Stimulated activated CD4-positive, alpha-beta T cell treated with anti-CD3 and anti-CD28 coated beads, Interleukin-4, amount 100 ng/mL, for 24 hours (primary cell): ENCODE measurements at regions not wholly inside any gene's neighbourhood (a gene's known extent, or its start where the extent isn't known, plus 50 kb on each side); places are given as distances from the start of the nearest gene placed in this dataset.

Experiments
- DNase-seq: peaks from one replicate; pipeline ENCODE4 v3.0.0-alpha.2; 2020

DNA sequence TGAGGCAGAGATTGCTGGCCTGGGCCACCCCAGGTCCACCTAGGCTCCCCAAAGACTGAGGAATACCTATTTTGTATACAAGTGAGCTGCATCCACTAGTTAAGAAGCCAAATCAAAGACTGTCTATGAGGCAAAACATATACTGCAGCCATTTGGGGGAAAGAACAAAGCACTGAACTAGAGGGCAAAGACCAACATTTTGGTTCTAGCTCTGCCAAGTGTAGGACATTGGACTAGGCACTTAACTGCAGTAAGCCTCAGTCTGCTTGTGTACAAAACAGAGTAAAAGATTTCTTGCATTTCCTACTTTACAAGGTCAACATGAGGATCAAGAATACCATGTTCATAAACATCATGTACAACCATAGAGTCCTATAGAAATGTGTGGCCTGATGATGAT is 94.8 kb upstream of the CYP1B1 start:
- DNase-seq, result no peak

DNA sequence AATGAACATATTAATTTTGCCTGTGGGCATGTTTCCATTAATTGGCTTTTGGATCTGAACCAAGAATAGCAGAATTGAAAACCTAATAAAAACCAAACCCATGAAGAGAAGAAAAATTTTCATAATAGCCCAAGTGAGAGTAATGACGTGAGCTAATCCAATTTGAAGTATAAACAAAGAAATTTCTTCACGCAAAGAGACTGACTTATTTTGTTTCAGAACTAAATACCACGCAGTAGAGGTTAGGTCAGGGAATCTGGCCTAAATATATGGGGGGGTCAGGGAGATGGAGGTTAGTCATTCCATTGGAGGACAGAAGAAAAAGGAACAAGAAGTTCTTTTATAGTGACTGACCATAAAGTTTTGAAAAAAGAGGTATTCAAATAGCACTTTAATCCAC is 94.1 kb upstream of the CYP1B1 start:
- DNase-seq, result no peak

DNA sequence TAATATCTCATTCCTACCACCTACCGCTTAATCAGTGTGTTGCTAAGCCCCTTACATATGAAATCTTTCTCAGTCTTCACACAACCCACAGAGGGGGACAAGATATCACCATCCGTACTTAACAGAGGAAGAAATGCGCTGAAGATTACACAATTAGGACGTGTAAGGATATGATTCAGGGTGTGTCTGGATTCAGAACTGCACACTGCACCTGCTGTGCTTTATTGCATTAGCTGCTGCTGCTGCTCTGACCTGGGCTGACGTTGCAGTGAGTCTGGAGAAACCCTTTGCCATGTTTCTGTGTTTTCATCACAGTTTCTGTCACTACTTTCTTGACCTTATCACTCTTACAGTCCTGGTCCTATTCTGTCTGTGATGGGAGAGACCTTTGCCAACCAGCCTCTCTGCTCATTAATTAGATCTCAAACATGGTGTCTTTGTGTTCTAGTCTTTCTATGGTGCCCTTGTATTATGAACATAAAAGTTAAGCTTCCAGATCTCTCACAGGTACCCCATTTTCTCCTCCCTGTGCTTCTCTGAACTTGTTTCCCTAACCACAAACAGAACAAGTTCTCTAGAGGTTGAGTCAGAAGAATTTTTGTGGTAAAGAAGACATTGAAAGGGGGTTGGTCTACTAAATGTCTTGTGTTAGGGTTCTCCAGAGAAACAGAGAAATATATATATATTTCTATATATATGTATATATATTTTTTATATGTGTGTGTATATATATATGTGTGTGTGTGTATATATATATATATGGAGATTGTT is 92.9 kb upstream of the CYP1B1 start:
- DNase-seq, result no peak

DNA sequence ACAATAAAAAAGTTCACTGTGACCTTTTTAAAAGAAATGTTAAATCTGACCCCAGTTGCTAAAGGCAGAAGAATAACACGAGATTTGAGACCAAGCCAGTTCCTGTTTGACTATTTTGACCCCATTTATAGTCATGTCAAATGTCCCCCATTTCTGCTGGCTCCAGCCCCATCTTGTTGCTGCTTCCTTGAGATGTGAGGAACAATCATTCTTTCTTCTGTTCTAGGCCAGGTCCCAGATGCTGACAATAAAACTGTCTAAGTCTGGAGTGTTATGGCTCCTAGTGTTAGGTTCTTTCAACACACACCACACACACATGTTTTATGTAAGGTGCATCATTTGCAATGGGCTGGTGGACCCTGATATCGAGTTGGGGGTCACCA is 92.0 kb upstream of the CYP1B1 start:
- no peak for DNase-seq

DNA sequence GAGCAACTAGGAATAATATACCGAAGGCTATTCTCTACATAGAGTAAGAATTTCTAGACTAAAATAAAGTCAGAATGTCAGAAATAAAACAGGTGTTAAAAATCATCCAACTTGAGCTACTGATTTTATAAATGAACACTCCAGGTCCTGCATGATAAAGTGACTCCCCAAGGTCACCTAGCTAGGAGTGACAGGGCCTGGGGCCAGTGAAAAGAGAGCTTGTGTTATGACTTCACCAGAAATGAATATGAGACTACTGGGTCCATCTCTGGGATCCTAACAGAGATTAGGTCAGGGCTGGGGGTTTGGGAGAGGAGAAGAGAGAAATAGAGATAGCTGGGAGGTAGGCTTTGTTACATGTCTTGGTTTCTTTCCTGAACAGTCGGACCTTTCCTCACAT is 89.7 kb upstream of the CYP1B1 start:
- DNase-seq, result no peak

DNA sequence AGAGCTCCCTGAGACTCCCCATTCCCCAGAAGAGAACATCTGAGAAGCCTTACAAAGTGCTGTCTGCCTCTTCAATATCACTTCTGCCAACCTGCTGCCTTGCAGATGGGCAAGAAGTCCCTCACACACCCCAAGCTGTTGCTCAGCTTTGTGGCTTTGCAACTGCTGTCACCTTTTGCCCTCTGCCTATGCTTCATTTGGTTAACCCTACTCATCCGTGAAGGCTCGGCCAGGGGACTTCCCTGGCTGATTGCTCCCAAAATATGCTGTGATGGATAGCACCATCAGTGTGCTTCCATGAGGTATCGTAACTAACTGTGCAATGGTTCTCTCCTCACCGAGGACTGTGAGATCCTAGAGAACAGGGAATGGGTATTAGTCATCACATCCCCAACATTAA is 88.9 kb upstream of the CYP1B1 start:
- DNase-seq, result no peak

DNA sequence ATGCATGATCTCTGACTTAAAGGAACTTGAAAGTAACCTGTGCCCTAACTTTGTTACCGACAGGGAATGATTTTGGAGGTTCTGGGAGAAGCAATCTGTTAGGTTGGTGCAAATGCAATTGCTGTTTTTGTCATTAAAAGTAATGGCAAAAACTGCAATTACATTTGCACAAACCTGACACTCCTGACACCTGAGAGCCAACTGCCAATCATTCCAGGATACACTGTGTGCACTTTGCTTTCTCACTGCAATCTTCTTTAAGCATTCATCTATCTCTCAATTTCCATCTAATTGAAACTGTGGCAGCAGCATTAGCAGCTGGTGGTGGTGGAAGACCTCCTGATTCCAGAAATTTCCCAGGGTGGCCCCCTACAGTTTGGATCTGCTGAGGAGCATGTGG is 87.6 kb upstream of the CYP1B1 start:
- DNase-seq, result no peak

DNA sequence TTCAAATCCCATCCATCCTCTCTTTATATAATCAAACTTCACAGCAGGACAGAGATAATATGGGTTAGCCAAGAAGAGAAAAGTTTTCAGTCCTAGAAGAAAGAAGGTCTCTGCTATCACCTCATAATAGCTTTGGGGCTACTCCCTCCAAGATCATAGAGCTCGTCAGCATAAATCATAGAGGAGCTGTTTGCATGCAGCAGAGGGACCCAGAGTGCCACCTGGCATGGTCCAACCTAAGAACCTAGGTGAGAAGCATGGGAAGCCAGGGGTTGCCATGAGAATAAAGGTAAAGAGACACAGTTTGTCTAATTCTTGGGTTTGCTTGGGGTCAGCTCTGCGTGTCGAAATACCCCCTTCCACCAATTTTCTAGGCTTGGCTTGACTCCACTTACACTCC is 87.1 kb upstream of the CYP1B1 start:
- no peak for DNase-seq

DNA sequence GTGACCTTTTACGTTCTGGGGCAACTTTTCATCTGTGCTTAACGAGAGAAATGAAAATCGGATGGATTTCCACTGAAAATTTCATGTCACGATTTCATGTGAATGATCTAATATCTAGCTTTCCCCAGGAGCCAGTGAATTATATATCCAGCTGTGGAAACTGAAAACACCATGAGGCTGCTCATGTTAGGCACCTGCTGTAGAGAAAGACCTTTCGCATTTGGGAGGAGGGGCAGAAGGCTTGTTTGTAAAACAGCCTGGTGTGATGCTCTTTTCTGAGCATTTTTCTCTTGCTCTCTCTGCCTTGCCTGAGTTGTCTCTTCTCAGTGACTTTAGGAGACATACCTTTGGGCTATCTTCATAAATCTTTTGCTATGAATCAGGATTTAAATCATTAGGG is 84.6 kb upstream of the CYP1B1 start:
- no peak for DNase-seq

DNA sequence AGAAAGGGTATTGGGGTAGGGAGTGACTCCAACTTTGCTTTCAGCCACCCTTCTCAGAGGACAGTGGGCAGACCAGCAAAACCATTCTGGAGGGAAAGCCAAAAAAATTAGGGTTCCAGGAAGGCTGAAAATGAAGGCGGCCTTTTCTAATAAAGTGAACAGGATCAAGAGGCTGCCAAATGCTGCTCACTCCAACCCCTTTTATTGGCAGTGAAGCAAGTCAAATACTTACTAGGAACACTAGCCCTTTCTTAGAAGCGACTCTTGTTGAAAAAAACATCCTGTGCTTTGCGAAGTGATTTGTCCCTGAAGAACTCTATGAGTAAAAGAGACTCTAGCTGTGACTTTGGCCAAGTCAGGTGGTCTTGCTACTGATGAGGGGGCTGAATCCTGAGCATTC is 83.6 kb upstream of the CYP1B1 start:
- no peak for DNase-seq

DNA sequence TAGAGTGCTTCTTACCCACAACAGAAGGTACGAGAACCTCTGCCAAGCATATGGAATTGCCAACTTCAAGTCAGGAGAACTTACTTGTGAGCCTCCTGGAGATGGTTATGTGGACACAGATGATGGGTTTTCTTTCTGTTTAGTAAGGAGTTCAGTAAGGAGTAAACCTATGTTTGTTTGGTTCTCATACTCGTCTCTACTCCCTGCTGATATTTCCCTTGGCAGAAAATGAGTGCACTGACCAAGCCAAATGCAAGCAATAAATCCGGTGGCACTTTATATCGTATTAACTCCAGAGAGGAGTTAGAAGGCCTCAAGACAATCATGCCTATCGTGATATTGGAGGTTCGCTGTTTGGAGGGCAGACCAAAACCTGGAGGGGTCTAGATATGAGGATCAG is 83.2 kb upstream of the CYP1B1 start:
- no peak for DNase-seq

DNA sequence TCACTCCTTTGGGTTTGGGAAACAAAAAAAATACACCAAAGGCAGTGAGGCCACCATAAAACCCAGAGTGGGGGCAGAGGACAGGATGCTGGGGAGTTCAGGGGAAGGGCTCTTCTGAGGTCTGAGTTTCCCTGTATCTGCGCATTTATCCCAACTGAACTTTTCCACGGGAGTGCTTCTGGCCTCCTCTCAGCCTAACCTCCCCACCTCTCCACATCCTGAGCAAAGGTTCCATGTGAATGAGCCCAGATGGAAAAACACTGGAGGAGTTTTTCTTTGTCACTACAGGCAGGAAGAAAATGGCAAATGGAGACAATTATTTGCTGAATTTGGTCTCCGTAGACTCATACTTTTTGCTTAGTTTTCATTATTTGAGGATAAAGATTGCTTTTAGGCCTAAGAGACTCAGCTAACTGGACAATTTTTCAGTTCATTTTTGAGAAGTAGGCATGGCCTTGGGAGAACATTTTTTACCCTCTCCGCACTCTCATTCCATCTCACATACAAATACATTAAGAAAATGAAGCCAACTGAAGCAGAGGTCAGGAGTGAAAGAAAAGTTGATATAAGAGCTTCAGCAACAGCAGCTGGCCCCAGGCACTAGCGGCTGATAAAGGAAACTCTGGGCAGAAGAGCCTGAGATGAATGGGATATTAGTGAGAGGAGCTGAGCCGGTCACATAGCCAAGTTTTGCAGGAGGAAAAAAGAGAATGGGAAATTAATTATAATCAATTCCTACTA is 82.6 kb upstream of the CYP1B1 start:
- DNase-seq, result no peak

DNA sequence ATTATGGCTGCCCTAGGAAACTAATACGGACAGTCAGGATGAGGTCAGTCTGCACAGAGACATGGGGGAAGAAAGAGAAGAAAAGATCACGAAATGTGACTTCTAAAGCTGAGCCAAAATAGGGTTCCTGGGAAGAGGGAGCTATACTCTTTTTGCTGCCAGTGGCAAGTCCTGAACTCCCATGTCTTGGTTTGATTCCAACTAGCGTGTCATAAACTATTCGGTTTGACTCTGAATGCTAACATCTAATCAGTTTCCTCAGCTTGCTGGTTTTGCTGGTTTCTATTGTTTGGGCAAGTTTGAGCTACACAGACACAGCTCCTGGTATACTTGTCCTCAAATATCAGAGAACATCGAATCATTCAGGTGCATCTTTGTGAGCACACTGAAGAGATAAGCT is 80.5 kb upstream of the CYP1B1 start:
- no peak for DNase-seq

DNA sequence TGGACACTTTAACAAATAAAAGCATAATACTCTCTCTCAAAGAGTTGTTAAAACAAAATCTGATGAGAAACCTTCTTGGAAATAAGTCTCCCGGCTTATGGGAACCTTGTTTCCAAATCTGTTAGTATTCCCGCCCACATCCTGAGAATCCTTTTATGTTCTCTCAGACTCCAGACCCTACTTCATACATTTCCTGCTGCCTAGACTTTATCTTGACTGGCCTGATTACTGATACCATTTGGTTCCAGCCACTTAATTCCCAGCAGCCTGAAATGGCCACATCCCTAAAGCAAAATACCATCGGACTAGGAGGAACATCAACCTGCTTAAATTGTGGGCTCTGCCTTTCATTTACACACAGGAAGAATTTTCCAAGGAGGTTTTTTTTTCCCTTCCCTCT is 79.1 kb upstream of the CYP1B1 start:
- no peak for DNase-seq

DNA sequence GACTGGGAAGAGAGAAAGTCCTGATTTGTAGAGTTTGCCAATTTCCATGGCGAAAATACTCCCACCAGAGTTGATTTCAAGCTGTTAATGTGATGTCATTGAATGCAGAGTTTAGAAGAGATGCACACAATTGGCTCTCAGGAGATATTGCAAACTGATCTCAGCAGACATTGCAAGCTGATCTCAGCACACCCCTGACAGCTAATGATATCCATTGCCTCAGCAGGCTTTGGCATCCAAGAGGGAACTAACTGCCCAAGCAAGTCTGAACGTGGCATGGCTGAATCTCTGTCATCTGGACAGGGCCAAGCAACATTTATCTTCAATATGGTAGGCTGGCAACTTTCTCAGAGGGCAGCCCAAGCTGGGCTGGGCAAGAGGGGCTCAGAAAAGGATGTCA is 78.4 kb upstream of the CYP1B1 start:
- DNase-seq, result no peak

DNA sequence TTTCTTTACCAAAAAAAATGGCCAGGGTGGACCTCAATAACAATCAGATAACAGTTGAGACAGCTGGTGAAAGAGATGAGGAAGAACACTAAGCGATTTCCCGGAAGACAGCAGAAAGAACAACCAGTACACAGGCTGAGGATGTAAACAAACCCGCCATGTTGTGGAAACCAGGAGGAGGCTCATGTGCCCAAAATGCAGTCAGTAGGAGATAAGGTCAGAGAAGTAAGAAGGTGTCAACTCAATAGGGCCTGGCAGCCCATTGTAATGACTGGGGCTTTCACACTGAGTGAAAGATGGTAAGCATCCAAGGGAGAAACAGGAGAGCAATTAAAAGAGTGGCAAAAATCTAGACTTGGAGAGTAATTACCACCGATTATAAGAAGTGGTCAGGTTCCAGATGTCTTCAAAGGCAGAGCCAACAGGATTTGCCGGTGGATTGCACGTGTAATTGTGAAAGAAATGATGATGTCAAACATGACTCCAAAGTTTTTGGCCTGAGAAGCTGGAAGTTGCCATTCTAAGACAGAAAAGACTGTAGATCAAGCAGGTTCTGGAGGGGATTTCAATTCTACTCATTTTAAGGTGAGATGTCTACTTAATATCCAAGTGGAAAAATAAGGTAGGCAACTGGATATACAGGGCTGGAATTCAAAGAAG is 77.7 kb upstream of the CYP1B1 start:
- no peak for DNase-seq

DNA sequence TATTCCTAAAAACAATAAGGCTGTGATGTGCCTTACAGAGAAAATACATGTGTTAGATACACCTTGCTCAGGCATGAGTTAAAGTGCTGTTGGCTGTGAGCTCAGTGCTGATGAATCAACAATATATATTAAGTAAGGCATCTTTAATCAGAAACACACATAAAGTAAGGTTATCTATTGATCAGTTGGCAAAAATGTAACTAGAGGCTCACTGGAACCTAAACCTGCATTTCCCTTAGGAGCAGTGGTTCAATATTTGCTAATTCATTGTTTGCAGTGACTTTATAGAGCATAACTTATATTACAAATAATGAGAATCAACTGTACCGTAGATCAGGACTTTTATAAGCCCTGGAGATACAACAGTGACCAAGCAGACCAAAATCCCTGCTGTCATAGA is 77.0 kb upstream of the CYP1B1 start:
- DNase-seq, result no peak

DNA sequence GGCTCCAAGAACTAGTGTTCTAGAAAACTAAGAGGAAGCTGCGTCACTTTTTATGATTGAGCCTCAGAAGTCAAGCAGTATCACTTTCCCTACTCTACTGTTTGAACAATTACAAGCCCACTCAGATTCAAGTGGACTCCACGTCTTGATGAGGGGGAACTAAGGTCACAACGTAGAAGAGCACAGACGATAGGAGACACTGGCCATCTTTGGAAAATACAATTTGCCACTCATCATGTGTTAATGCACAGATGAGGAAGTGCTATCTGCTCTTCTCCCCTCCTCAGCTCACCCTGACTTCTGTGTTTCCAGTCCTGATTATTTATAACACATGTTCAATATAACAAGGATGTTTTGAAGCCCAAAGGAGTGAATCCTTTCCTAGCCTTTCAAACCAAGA is 76.1 kb upstream of the CYP1B1 start:
- DNase-seq, result no peak

DNA sequence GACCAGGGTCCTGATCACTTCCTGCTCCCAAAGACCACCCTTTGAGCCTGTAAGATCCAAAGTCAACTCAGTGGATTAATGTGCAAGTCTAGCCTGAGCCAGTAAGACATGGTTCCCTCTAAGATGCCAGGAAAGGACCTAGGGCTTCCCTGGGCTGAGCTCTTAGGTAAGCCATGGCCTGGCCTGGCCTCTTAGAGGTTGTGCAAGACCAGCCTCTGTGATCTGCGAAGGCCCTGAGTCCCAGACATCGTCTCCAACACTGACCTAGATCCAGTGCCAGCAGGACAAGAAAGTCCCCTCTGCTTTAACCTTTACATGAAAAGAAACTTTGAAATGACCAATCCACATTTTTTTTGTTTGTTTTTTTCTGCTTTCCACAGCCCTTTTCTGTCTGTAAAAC is 73.6 kb upstream of the CYP1B1 start:
- DNase-seq, result no peak

DNA sequence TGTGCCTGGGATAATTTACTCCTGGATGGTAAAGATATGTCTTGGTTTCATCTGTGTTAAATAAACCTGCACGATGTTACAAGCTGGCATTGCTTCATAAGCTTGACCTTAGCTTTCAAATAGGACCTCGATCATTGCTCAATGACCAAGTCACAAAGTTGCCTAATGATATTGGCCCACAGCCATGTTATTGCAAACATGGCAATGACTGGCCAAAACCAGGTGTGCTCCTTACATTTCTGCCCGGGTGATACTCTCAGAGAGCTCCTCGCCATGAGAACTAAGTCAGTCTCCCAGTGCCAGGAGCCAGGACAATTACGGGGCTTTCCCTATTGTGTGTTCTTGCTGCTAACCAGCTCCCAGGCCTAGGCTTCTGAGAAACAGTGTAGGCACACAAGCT is 72.5 kb upstream of the CYP1B1 start:
- no peak for DNase-seq

DNA sequence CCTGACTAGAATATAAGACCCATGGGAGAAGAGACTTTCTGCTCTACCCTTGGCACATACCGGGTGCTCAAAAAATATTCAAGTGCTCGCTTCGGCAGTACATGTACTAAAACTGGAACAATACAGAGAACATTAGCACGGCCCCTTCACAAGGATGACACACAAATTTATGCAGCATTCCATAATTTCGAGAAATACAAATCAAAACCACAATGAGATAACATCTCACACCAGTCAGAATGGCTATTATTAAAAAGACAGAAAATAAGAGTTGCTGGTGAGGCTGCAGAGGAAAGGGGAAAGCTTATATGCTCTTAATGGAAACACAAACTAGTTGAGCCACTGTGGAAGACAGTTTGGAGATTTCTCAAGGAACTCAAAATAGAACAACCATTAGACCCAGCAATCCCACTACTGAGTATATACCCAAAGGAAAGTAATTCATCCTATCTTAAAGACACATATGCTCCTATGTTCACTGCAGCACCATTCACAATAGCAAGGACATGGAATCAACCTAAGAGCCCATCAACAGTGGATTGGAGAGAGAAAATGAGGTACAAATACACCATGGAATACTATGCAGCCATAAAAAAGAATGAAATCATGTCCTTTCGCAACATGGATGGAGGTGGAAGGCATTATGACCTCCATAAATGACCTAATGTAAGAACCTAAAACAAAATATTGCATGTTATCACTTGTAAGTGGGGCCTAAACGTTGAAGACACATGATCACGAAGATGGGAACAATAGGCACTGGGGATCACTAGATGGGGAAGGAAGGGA is 71.6 kb upstream of the CYP1B1 start:
- no peak for DNase-seq

DNA sequence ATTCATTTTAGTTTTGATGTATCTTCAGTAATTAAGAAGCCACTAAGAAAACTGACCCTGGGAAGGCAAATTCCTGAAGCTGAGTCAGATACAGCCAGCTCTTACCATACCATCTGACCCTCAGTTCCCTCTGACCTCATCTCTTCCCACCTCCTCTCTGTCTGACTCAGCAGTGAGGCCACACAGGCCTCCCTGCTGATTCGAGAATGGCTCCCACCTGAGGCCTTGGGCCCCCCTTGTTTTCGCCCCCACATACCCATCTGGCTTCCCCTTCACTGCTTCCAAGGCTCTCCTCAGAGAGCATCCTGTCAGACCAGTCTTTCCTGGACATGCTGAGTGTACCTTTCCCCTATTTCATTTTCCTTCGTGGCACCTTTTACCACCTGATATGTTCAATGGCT is 71.0 kb upstream of the CYP1B1 start:
- DNase-seq, result no peak

DNA sequence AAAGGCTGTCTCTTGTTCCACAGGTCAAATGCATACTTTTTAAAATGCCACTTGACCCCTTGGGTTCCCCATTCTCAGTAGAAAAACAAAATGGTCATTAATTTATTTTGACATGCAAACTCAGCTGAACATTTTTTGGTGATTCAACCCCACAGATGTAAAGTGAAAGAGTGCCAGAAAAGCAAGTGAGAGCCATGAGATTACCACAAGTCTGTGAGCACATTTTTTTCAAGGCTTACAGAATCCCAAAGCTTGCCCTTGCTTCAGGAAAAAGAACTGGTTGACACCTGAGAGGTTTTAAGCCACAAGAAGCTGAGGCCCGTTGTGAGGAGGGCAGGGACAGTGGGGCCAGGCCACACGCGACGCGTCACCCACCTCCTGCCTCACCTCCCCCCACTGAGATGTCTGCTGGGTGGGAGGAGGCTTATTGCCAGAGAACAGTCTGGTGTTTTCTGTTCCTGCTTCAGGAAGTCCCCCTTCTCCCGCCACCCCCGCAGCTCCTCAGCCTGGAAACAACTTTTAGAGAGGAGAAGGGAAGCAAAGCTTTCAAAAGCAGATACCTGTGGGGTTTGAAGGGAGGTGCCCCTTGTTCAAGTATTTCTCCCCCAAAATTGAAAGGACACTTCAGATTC is 70.4 kb upstream of the CYP1B1 start:
- DNase-seq, result no peak
